ENCODE measurements at regions not wholly inside any gene's neighbourhood (a gene's known extent, or its start where the extent isn't known, plus 50 kb on each side); places are given as distances from the start of the nearest gene placed in this dataset.

- Histone ChIP-seq H3K9ac (ENCODE audit: low read length) (no peak overlapping the region), H3K36me3 (ENCODE audit: insufficient read depth, low read length) (no peaks in the 10 kb centered on the region), H3K9me2 (ENCODE audit: insufficient read depth, low read length) (no peaks in the 10 kb centered on the region), H3K79me2 (replicated peaks; ENCODE audit: insufficient read depth, low read length) (no peaks in the 10 kb centered on the region), H3K27me3 (ENCODE audit: insufficient read depth, low read depth, low read length) (no peaks in the 10 kb centered on the region), H4K20me1 (ENCODE audit: insufficient read depth) (no peaks in the 10 kb centered on the region), H2AFZ (ENCODE audit: low read depth, low read length) (no peak overlapping the region), H3F3A (ENCODE audit: insufficient read depth, low read length, poor library complexity, severe bottlenecking) (no peaks in the 10 kb centered on the region), H3K4me3 (ENCODE audit: low read length) (no peak overlapping the region), H3K9me3 (ENCODE audit: low read length) (no peaks in the 10 kb centered on the region), H3K4me2 (ENCODE audit: low read length) (no peak overlapping the region), H3K27ac (ENCODE audit: low read length) (no peak overlapping the region)
- TF ChIP-seq MXI1 (conservative IDR thresholded peaks at IDR 0.05; ENCODE audit: poor library complexity, severe bottlenecking): no peak
- no peak for TF ChIP-seq RAD21 (conservative IDR thresholded peaks at IDR 0.05)
- TF ChIP-seq TAF1 (IDR thresholded peaks at IDR 0.05; ENCODE audit: low read depth): no peak
- TF ChIP-seq, protein P1, sequence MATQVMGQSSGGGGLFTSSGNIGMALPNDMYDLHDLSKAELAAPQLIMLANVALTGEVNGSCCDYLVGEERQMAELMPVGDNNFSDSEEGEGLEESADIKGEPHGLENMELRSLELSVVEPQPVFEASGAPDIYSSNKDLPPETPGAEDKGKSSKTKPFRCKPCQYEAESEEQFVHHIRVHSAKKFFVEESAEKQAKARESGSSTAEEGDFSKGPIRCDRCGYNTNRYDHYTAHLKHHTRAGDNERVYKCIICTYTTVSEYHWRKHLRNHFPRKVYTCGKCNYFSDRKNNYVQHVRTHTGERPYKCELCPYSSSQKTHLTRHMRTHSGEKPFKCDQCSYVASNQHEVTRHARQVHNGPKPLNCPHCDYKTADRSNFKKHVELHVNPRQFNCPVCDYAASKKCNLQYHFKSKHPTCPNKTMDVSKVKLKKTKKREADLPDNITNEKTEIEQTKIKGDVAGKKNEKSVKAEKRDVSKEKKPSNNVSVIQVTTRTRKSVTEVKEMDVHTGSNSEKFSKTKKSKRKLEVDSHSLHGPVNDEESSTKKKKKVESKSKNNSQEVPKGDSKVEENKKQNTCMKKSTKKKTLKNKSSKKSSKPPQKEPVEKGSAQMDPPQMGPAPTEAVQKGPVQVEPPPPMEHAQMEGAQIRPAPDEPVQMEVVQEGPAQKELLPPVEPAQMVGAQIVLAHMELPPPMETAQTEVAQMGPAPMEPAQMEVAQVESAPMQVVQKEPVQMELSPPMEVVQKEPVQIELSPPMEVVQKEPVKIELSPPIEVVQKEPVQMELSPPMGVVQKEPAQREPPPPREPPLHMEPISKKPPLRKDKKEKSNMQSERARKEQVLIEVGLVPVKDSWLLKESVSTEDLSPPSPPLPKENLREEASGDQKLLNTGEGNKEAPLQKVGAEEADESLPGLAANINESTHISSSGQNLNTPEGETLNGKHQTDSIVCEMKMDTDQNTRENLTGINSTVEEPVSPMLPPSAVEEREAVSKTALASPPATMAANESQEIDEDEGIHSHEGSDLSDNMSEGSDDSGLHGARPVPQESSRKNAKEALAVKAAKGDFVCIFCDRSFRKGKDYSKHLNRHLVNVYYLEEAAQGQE (IDR thresholded peaks at IDR 0.05; ENCODE audit: borderline replicate concordance): no peak
- TF ChIP-seq EP300 (conservative IDR thresholded peaks at IDR 0.05; ENCODE audit: poor library complexity, severe bottlenecking): peak; percentile 67
- no peak for TF ChIP-seq SMC3 (conservative IDR thresholded peaks at IDR 0.05; ENCODE audit: poor library complexity)
- TF ChIP-seq EZH2 (IDR thresholded peaks at IDR 0.05; ENCODE audit: borderline replicate concordance, insufficient read depth, low read length, poor library complexity, severe bottlenecking): no peak
- TF ChIP-seq POLR2AphosphoS5 (IDR thresholded peaks at IDR 0.05): peak; percentile 65
- TF ChIP-seq, protein P2, sequence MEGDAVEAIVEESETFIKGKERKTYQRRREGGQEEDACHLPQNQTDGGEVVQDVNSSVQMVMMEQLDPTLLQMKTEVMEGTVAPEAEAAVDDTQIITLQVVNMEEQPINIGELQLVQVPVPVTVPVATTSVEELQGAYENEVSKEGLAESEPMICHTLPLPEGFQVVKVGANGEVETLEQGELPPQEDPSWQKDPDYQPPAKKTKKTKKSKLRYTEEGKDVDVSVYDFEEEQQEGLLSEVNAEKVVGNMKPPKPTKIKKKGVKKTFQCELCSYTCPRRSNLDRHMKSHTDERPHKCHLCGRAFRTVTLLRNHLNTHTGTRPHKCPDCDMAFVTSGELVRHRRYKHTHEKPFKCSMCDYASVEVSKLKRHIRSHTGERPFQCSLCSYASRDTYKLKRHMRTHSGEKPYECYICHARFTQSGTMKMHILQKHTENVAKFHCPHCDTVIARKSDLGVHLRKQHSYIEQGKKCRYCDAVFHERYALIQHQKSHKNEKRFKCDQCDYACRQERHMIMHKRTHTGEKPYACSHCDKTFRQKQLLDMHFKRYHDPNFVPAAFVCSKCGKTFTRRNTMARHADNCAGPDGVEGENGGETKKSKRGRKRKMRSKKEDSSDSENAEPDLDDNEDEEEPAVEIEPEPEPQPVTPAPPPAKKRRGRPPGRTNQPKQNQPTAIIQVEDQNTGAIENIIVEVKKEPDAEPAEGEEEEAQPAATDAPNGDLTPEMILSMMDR (IDR thresholded peaks at IDR 0.05; ENCODE audit: poor library complexity, severe bottlenecking): no peak
These were observed 175.4 kb downstream of the SIM1 start for GRCh38 chr6:100289285-100289684.

- Histone ChIP-seq H3K9me2 (ENCODE audit: insufficient read depth, low read length) (no peaks in the 10 kb centered on the region), H3K36me3 (ENCODE audit: insufficient read depth, low read length) (no peaks in the 10 kb centered on the region), H3K27ac (ENCODE audit: low read length) (no peak overlapping the region), H3K9ac (ENCODE audit: low read length) (no peak overlapping the region), H3K4me3 (ENCODE audit: low read length) (no peak overlapping the region), H2AFZ (ENCODE audit: low read depth, low read length) (no peak overlapping the region), H3K4me2 (ENCODE audit: low read length) (no peak overlapping the region), H3K27me3 (ENCODE audit: insufficient read depth, low read depth, low read length) (no peaks in the 10 kb centered on the region), H3K9me3 (ENCODE audit: low read length) (no peaks in the 10 kb centered on the region), H3F3A (ENCODE audit: insufficient read depth, low read length, poor library complexity, severe bottlenecking) (no peaks in the 10 kb centered on the region), H3K79me2 (replicated peaks; ENCODE audit: insufficient read depth, low read length) (no peaks in the 10 kb centered on the region), H4K20me1 (ENCODE audit: insufficient read depth) (no peaks in the 10 kb centered on the region)
- TF ChIP-seq SMC3 (conservative IDR thresholded peaks at IDR 0.05; ENCODE audit: poor library complexity): no peak
- TF ChIP-seq, protein P2 (IDR thresholded peaks at IDR 0.05; ENCODE audit: poor library complexity, severe bottlenecking): no peak
- no peak for TF ChIP-seq EP300 (conservative IDR thresholded peaks at IDR 0.05; ENCODE audit: poor library complexity, severe bottlenecking)
These were observed 176.4 kb downstream of the SIM1 start for GRCh38 chr6:100288311-100288710.
